Astrocyte (in vitro differentiated cells and primary cell): ENCODE measurements at regions not wholly inside any gene's neighbourhood (a gene's known extent, or its start where the extent isn't known, plus 50 kb on each side); places are given as distances from the start of the nearest gene placed in this dataset.
"Not testable (repeated sequence)": the region's sequence is repeated elsewhere in the genome, so short reads cannot be mapped to it uniquely, and the experiment has no call there.

Experiments used
- DNase-seq: peaks from one replicate; pipeline ENCODE4 v3.0.0-alpha.2; 2010; ENCODE audit warnings: low read depth
- FAIRE-seq: peaks from 2 replicates; lab custom pipeline; 2011; peaks lifted over from hg19 to GRCh38; lab: Jason Lieb, UNC
- H2AFZ ChIP-seq: 2 replicates; pipeline ENCODE4 v1.6.0; 2012; ENCODE audit warnings: low read depth, low read length, inconsistent platforms
- H3K27ac ChIP-seq: 2 replicates; pipeline ENCODE4 v1.5.1; 2011; ENCODE audit warnings: low read depth, low read length, inconsistent platforms
- H3K27me3 ChIP-seq: 2 replicates; pipeline ENCODE4 v1.6.0; 2011; ENCODE audit warnings: low read length, inconsistent platforms; ENCODE audit not compliant: insufficient read depth
- H3K36me3 ChIP-seq: 2 replicates; pipeline ENCODE4 v1.5.1; 2011; ENCODE audit warnings: low read length, inconsistent platforms; ENCODE audit not compliant: insufficient read depth
- H3K4me1 ChIP-seq: 2 replicates; pipeline ENCODE4 v1.5.1; 2011; ENCODE audit warnings: low read length, inconsistent platforms; ENCODE audit not compliant: insufficient read depth
- H3K4me2 ChIP-seq: 2 replicates; pipeline ENCODE4 v1.6.0; 2012; ENCODE audit warnings: low read length, inconsistent platforms
- H3K4me3 ChIP-seq: 2 replicates; pipeline ENCODE4 v1.5.1; 2011; ENCODE audit warnings: low read depth, mild to moderate bottlenecking, low read length, inconsistent platforms; ENCODE audit not compliant: insufficient read depth
- H3K79me2 ChIP-seq: 2 replicates; pipeline ENCODE4 v1.6.0; 2012; ENCODE audit warnings: mild to moderate bottlenecking, low read length, inconsistent platforms; ENCODE audit not compliant: insufficient read depth
- H3K9ac ChIP-seq: 2 replicates; pipeline ENCODE4 v1.6.0; 2012; ENCODE audit warnings: mild to moderate bottlenecking, low read length, inconsistent platforms
- H3K9me3 ChIP-seq: 2 replicates; pipeline ENCODE4 v1.5.1; 2012; ENCODE audit warnings: low read depth, mild to moderate bottlenecking, low read length, inconsistent platforms; ENCODE audit not compliant: insufficient read depth
- H4K20me1 ChIP-seq: 2 replicates; pipeline ENCODE4 v1.6.0; 2012; ENCODE audit warnings: low read length, inconsistent platforms; ENCODE audit not compliant: insufficient read depth
- H3K27ac Mint-ChIP-seq: one replicate; pipeline ENCODE4 v1.8.0; 2021; ENCODE audit warnings: mild to moderate bottlenecking, mixed read lengths; ENCODE audit not compliant: unreplicated experiment
- H3K27me3 Mint-ChIP-seq: one replicate; pipeline ENCODE4 v1.8.0; 2021; ENCODE audit warnings: low read depth, mixed read lengths; ENCODE audit not compliant: unreplicated experiment
- H3K36me3 Mint-ChIP-seq: one replicate; pipeline ENCODE4 v1.8.0; 2021; ENCODE audit warnings: low read depth, mixed read lengths; ENCODE audit not compliant: unreplicated experiment
- H3K4me1 Mint-ChIP-seq: one replicate; pipeline ENCODE4 v1.8.0; 2021; ENCODE audit warnings: low read depth, mixed read lengths; ENCODE audit not compliant: unreplicated experiment
- H3K4me3 Mint-ChIP-seq: one replicate; pipeline ENCODE4 v1.8.0; 2021; ENCODE audit warnings: mild to moderate bottlenecking, moderate library complexity, mixed read lengths; ENCODE audit not compliant: unreplicated experiment
- H3K9me3 Mint-ChIP-seq: one replicate; pipeline ENCODE4 v1.8.0; 2021; ENCODE audit warnings: mild to moderate bottlenecking, mixed read lengths; ENCODE audit not compliant: unreplicated experiment
- CTCF ChIP-seq: IDR thresholded peaks from 2 replicates; pipeline ENCODE4 v1.5.1; 2011; ENCODE audit warnings: low read depth, mild to moderate bottlenecking, inconsistent platforms, low read length, moderate library complexity; ENCODE audit not compliant: insufficient read depth
- EZH2 ChIP-seq: IDR thresholded peaks from 2 replicates; pipeline ENCODE4 v1.6.1; 2012; ENCODE audit warnings: mild to moderate bottlenecking, low read length, inconsistent platforms; ENCODE audit not compliant: insufficient read depth

DNA sequence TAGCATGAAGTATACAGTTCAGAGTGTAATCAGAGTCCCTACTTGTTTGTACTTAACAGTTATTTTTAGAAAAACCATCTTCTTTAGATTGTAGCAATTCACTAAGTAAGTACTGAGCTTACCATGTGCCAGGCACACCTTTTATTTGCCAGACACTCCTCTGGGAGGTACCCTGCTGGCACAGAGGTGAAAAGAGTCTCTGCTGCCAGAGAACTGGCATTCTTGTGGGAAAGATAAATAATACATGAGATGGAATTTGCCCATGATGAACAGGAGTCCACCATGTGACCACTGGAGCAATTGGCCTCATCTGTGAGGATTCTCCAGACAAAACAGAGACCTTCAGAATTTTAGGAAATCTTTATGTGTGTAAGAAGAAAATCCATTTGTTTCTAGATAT, 199.3 kb upstream of the SLC16A7 start:
- H3K27me3 Mint-ChIP-seq, result no peaks in the 10 kb centered on the region
- H4K20me1 ChIP-seq, result no peaks in the 10 kb centered on the region
- H3K4me3 Mint-ChIP-seq, result no peak overlapping the region
- DNase-seq (no peak), FAIRE-seq (no peak)
- no peak overlapping the region for H3K4me2 ChIP-seq
- H3K4me1 ChIP-seq, result no peaks in the 10 kb centered on the region
- H3K36me3 ChIP-seq, result no peaks in the 10 kb centered on the region
- TF ChIP-seq EZH2 (no peak), CTCF (no peak)
- no peaks in the 10 kb centered on the region for H3K36me3 Mint-ChIP-seq
- peaks cover 2% of the 10 kb centered on the region for H3K9me3 Mint-ChIP-seq
- no peaks in the 10 kb centered on the region for H3K4me1 Mint-ChIP-seq
- H3K27ac ChIP-seq, result no peak overlapping the region
- H3K4me3 ChIP-seq, result no peak overlapping the region
- H3K27me3 ChIP-seq, result no peaks in the 10 kb centered on the region
- no peaks in the 10 kb centered on the region for H3K9me3 ChIP-seq
- H3K79me2 ChIP-seq, result no peaks in the 10 kb centered on the region
- H3K27ac Mint-ChIP-seq, result no peak overlapping the region
- no peak overlapping the region for H2AFZ ChIP-seq
- no peak overlapping the region for H3K9ac ChIP-seq

GRCh38 chr12:59395310-59395709, 200.5 kb upstream of the SLC16A7 start:
- not testable (repeated sequence) for FAIRE-seq, H3K4me1 ChIP-seq, H3K4me1 Mint-ChIP-seq, H2AFZ ChIP-seq, H3K27me3 ChIP-seq, H3K79me2 ChIP-seq, H3K27ac Mint-ChIP-seq, H3K36me3 ChIP-seq, DNase-seq, H3K4me2 ChIP-seq, H3K36me3 Mint-ChIP-seq, H3K27ac ChIP-seq, H3K27me3 Mint-ChIP-seq, H3K9me3 Mint-ChIP-seq, H3K4me3 Mint-ChIP-seq, H3K4me3 ChIP-seq, H3K9me3 ChIP-seq, H4K20me1 ChIP-seq, H3K9ac ChIP-seq

DNA sequence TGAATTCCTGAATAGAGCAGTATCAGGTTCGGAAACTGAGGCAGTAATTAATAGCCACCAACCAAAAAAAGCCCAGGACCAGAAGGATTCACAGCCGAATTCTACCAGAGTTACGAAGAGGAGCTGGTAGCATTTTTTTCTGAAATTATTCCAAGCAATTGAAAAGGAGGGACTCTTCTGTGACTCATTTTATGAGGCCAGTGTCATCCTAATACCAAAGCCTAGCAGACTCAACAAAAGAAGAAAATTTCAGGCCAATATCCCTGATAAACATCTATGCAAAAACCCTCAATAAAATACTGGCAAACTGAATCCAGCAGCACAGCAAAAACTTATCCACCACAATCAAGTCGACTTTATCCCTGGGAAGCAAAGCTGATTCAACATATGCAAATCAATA, 202.3 kb upstream of the SLC16A7 start:
- TF ChIP-seq CTCF (no peak), EZH2 (no peak)
- FAIRE-seq (no peak), DNase-seq (no peak)
- no peak overlapping the region for H2AFZ ChIP-seq
- H3K4me2 ChIP-seq, result no peak overlapping the region
- no peak overlapping the region for H3K4me3 ChIP-seq
- H3K36me3 ChIP-seq, result no peaks in the 10 kb centered on the region
- H3K4me1 Mint-ChIP-seq, result no peaks in the 10 kb centered on the region
- H3K27me3 Mint-ChIP-seq, result no peaks in the 10 kb centered on the region
- no peaks in the 10 kb centered on the region for H3K4me1 ChIP-seq
- H3K9me3 ChIP-seq, result no peaks in the 10 kb centered on the region
- no peaks in the 10 kb centered on the region for H3K79me2 ChIP-seq
- no peak overlapping the region for H3K27ac ChIP-seq
- no peaks in the 10 kb centered on the region for H3K27me3 ChIP-seq
- no peaks in the 10 kb centered on the region for H3K36me3 Mint-ChIP-seq
- H4K20me1 ChIP-seq, result no peaks in the 10 kb centered on the region
- H3K4me3 Mint-ChIP-seq, result no peak overlapping the region
- H3K9me3 Mint-ChIP-seq, result peaks cover 2% of the 10 kb centered on the region
- H3K27ac Mint-ChIP-seq, result no peak overlapping the region
- H3K9ac ChIP-seq, result no peak overlapping the region
